HG02840 (cell line): ENCODE measurements at regions not wholly inside any gene's neighbourhood (a gene's known extent, or its start where the extent isn't known, plus 50 kb on each side); places are given as distances from the start of the nearest gene placed in this dataset.

Experiments used
- ATAC-seq: cut with Tn5 transposase; IDR thresholded peaks from one replicate; pipeline ENCODE4 v1.9.1; 2021; ENCODE audit warnings: mild to moderate bottlenecking, moderate library complexity, moderate number of reproducible peaks; ENCODE audit not compliant: unreplicated experiment, low FRiP score

DNA sequence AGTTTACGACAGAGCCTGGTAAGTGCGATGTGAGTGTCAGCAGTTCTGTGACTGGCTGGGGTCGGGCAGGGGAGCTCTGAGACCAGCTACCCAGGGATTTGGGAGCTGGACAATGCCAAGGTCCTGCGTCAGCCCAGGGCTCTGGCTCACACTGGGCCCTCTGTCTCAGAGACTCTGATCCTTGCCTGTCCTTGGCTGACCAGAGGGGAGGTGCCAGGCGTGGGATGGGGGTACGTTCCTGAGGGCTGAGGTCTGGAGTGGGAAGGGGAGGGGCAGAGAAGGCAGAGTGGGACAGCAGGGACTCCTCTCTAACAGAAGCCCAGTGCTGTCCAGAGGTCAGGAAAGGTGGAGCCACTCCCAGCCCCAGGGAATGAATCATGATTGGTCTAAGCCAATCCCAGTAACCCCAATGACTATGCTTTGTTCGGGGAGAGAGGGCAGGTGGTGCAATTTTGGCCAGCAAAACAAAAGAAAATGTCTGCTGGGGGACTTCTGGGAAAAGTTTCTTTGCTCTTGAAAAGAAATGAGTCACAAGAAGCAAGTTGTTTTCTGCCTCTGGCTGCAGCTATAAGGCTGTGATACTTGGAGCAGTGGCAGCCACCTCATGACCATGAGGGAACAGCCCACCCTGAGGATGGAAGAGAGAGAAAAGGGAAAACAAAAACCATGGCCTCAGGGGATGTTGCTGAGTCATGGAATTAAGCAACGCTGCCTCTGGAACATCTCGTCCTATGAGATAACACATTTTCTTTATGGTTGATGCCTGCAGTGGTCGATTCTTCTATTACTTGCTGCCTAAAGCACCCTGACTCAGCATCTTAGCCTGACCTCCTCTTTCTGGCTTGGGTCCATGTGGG, 108.3 kb downstream of the CHST1 start:
- ATAC-seq = no peak

DNA sequence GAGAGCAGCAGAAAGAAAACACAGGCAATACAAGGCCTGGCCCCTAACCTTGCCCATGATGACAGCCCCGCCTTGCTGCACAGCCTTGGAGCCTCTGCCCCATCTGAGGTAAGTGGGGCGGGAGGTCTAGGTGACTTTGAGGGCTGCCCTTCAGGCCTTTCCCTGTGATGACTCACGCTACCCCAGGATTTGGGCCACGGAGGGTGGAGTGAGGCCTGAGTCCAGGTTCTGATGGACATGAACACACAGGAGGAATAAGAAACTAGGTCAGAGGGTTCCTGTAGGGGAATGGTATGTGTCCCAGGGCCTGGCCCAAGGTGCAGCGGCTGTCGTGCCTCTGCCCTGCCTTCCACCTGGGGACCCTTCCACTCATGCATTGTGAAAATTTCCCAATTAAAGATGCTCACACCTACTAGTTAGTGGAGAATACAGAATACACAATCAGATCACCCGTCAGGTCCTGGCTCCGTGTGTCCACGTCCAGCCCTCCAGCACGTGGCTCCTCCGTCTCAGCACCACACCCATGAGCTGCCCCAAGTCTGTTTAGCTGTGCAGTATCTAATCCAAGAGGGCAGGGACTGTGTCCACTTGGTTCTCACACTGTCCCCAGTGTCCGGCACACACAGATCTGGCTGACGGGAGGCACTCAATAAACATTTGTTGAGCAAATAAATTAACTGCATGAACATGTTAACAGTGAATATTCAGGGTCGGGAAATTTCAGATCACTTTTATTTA, 111.0 kb downstream of the CHST1 start:
- ATAC-seq = no peak

DNA sequence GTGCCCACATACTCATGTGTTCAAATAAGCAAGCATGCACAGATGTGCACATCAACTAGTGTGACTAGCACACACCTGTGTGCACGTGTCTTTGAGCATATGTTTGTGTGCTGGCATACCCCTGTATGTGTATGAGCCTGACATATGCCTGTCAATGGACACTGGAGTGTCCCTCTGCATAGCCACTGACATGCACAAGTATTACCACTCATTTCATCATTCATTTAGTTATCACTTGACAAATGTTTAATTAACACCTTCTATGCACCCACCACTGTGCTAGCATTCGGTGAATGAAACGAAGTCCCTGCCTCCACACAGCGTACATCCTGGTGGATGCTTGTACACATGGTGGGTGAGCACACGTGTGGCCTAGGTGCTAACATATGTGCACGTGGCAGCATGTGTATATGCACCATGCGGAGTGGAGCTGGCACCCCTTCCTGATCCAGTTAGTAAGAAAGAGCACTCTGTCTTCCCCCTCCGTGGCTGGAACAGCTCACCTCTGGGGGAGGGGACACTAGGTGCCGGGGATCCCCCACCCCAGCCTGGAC, 112.0 kb downstream of the CHST1 start:
- no peak for ATAC-seq

GRCh38 chr11:45551191-45551713, 114.2 kb downstream of the CHST1 start:
- ATAC-seq = no peak

GRCh38 chr11:45549257-45549656, 116.2 kb downstream of the CHST1 start:
- no peak for ATAC-seq

DNA sequence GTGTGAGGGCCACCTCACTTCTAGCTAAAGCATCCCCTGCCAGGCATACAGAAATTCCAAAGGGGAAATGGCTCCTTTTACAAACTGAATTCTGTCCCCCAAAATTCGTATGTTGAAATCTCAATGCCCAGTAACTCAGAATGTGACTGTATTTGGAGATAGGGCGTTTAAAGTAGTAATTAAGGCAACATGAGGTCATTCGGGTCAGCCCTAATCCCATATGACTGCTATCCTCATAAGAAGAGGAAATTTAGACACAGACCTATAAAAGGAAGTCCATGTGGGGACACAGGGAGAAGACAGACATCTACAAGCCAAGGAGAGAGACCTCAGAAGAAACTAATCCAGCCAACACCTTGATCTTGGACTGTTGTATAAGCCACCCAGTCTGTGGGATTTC, 119.1 kb downstream of the CHST1 start:
- no peak for ATAC-seq

DNA sequence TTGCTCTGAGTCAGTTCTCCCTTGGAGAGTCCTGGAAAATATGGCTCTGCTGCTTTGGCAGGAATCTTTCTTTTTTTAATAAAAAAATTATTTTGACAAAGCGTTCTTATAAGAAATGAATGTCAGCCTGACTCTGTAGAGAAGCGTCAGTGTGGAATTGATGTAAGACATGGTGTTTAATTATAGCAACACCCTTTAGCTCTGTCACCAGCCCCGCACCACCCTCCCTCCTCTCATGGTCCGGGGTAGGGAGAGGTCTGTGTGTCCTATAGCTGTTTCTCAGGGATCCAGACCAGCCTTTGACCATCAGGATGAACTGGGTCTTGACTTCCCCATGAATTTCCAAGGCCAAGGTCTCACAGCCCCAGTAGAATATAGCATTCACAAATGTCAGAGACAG, 120.6 kb downstream of the CHST1 start:
- ATAC-seq = no peak

DNA sequence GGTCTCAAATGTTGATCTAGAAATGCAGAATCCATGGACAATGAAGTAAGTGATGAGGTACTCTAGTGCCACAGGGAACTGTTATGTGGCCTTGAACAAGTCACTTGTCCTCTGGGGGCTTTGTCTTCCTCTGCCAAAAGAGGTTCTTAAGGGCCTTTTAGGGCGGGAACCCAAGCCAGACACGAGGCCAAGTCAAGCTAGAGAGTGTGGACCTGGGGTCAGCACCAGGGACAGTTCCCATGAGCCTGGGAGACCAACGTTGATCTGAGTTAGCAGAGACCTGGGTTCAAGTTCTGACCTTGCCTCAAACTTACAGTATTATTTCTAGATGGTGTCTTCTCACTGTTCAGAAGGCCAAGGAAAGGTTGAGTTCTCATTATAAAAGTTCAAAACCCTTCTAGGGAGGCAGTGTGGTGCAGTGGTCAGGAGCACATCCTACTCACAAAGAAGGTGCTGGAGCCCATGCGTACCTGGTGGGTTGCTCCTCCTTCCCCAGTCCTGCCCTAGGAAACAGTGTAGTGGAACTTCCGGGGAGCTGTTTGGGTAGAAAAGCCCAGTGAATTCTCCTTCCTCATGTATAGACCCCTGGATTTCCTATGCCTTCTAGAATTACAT, 121.5 kb downstream of the CHST1 start:
- no peak for ATAC-seq

- no peak for ATAC-seq
Observed at GRCh38 chr11:45543081-45543480, 122.3 kb downstream of the CHST1 start.

DNA sequence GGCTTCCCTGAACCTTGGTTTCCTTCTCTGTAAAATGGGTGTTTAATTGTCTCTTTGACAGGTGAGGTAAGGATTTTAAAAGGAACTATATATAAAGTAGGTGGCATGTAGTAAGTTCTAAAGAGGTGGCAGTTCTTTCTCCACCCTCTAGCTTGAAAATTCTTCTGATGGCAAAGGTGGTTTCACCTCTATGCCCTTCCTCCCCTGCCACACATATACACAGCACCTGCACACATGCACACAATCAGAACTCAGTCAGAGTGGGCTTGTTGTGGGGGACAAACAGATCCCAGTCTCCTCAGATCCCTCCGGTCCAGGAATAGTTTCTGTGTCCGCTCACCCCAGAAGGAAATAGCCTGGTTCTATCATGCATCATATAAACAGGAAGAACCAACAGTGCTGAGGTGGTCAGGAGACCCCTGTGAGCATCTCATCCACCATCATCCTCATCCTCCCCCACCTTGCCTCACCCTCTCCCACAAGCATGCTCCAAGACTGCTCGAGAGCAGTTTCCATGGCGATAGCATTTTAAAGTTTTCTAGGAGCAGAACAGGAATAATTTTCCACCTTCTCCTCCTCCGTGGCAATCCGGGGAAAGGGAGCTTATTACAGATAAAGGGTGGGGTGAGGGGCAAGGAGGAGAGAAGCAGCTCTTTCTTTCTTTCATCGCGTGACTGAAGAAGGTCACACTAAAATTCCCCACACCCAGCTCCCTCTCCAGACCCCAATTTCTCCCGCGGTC, 123.6 kb downstream of the CHST1 start:
- no peak for ATAC-seq

DNA sequence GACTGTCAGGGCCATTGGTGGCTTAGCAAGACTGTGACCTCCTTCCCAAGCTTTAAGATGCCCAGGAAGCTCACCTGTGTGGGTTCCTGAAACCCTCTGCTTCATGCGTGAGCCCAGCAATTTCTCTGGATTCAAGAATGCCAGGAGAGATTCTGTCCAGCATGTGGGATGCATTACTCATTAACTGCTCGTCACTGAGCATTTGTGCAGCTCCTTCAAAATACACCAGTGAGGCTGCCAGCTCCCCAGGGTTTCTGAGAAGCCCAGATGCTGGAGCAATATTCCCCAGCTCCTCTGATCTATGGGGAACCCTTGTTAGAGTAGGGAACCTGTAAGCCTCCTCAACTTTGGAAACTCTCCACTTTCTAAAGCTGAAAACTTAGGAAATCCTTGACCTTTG, 126.5 kb downstream of the CHST1 start:
- no peak for ATAC-seq

DNA sequence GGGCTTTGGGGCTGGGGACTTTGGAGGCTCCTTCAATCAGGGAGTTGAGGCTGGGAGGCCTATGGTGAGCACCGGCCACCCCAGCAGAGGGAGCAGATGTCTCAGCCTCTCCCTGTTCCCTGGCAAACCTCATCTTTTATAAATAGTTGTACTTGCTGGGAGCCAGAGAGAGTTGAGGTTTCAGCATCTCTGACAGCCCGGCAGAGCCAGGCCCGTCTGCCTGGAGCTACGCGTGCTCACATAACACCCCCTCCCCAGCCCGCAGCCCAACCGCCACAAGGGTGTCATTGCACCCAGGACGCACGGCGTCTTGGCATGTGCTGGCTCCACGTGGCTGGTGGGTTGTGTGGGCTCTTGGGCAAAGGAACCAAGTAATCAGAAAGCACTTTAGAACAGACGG, 127.1 kb downstream of the CHST1 start:
- no peak for ATAC-seq

- no peak for ATAC-seq
Observed at GRCh38 chr11:45537614-45538013, 127.8 kb downstream of the CHST1 start.

- no peak for ATAC-seq
Observed at GRCh38 chr11:45535033-45535432, 130.4 kb downstream of the CHST1 start.

- ATAC-seq = no peak
Observed at GRCh38 chr11:45534132-45534531, 131.3 kb downstream of the CHST1 start.

DNA sequence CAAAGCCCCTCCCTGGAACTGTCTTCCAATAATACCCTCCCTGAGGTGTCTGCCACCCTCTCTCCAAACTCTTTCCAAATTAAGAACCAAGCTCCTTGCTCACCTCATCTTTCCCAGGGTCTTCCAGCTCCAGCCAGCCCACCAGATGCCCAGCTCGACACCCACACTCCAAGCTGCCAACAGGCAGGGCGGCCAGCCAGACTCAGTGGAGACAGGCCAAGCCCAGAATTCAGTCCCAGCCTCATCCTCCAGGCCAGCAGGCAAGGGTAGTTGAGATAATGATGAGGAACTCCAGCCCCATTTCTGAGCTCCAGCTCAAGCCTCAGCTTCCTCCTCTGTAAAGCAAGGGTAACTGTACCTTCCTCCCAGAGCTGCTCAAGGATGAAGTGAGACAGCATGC, 132.9 kb downstream of the CHST1 start:
- no peak for ATAC-seq

DNA sequence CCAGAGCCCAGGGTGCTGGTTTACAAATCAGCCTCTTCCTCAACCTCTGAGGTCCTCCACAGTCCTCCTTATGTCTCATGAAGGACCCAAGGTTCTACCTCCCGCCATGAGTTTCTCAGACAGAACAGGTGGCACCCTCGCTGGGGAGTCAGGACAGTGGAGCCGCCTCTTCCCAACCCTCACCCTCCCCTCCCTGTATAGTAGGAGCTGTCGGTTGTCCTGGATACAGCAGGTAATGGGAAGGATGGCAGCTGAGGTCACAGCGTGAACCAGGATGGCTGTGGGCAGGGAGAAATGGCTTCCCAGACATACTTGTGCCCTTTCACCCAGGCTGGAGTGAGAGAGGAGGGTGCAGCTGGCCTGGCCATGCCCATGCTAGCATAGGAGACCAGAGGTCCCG, 134.6 kb downstream of the CHST1 start:
- ATAC-seq = no peak

GRCh38 chr11:45530111-45530510, 135.3 kb downstream of the CHST1 start:
- no peak for ATAC-seq

GRCh38 chr11:45528435-45528834, 137.0 kb downstream of the CHST1 start:
- no peak for ATAC-seq

GRCh38 chr11:45527898-45528297, 137.5 kb downstream of the CHST1 start:
- ATAC-seq = no peak
